ENCODE measurements at regions not wholly inside any gene's neighbourhood (a gene's known extent, or its start where the extent isn't known, plus 50 kb on each side); places are given as distances from the start of the nearest gene placed in this dataset.

DNA sequence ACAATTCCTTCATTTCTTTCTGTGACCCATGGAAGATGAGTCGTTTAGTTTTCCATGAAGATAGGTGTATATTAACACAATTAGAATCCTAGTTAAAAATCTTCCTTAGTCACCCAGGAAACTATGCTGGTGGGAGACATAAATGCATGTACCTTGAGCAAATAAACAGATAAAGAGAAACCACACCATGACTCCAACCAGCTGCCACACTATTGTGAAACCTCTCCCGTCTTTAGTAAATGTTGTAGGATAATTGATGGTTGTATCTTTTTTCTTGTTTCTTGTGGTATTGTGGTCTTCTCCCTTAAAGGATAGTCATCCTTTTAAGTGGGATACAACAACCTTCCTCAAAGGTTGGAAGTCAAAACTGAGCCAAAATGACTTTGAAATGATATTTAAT, 103.8 kb upstream of the LEF1 start:
- no peak for DNase-seq (ENCODE audit: low spot score)

GRCh38 chr4:108272046-108272445, 103.3 kb upstream of the LEF1 start:
- DNase-seq (ENCODE audit: low spot score), result no peak

DNA sequence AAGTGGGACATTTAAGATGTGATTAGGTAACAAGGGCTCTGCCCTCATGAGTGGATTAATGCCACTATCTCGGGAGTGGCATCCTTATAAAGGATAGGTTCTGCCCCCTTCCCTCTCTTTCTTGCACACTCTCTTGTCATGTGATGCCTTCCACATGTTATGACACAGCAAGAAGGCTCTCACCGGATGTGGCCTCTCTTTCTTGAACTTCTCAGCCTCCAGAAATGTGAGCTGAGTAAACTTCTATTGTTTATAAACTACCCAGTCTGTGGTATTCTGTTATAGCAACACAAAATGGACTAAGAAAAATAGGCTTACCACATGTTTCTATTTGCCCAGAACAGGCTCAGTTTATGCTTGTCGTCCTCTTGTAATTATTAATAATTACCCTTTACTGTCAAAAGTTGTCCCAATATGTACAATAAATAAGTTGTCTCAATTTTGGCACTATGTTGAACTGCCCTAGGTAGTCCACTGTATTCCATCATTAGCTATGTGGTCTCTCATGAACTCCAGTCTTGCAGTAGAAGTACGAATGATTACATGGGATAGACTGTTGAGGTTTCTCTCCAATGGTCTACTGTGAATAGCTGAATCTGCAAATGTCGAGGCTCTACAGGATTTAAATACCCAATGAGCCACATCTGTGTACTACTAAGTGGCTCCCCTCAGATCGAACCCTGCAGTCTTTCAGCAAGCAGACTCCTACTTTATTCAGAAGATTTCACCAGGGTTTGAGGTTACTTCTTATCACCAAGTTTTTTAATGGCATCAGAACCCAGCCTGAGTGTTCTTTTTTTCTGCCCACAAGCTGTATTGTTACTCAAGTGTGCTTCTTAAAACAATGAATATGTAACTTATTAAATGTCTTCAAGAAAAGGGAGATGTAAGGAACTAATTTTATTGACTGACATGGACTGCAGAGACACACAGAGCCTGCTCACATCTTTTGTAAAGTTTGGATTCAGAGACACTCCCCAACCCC, 102.0 kb upstream of the LEF1 start:
- DNase-seq (ENCODE audit: low spot score), result no peak

- no peak for DNase-seq (ENCODE audit: low spot score)
Observed at GRCh38 chr4:108264693-108265092, 96.0 kb upstream of the LEF1 start.

GRCh38 chr4:108263057-108263456, 94.3 kb upstream of the LEF1 start:
- no peak for DNase-seq (ENCODE audit: low spot score)

- DNase-seq (ENCODE audit: low spot score), result no peak
Observed at GRCh38 chr4:108261026-108261425, 92.3 kb upstream of the LEF1 start.

GRCh38 chr4:108256538-108256937, 87.8 kb upstream of the LEF1 start:
- DNase-seq (ENCODE audit: low spot score), result no peak

DNA sequence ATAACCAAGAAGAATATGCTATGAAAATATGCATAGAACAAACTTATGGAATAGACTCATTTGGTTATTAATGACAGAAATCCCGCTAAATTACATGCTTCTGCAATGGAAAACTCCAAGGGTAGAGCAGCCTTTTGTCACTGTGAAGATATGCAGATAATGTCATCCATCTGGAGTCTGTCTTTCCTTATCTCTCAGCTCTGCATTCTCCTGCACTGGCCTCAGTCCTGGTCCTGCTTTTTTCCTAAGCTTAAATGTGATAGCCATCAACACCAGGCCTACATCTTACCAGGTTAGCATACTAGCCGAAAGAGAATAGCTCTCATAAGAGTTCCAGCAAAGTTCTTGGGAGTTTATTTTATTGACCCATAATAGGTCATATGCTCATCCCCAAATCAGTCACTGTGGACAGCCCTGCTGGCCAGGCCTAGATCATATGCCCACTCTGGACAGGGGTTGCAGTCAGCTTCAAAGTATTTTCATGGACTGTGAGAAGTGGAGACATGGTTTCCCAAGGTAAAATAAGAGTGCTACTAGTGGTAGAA, 86.5 kb upstream of the LEF1 start:
- DNase-seq (ENCODE audit: low spot score), result no peak

- DNase-seq (ENCODE audit: low spot score), result no peak
Observed at GRCh38 chr4:108249397-108249796, 80.7 kb upstream of the LEF1 start.

GRCh38 chr4:108247387-108248049, 78.8 kb upstream of the LEF1 start:
- DNase-seq (ENCODE audit: low spot score), result peak; percentile 69

GRCh38 chr4:108244606-108245005, 75.9 kb upstream of the LEF1 start:
- DNase-seq (ENCODE audit: low spot score), result no peak

DNA sequence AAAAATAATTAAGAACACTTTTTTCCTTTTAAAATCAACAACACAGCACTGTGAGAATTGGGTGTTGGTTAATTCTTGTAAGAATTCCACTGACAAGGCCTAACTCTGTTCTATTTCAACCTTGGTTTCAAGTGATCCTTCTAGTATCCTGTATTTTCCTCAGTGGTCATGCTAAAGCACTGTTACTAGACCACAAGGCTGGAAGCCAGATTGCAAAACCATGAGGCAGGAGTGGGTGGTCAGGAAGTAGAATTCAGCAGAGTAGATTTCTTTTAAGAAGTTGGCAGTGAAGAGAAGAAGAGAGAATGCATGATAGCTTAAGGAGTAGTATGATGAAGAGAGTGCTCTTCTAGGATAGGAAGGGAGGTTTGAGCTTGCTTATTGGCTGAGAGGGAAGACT, 71.6 kb upstream of the LEF1 start:
- DNase-seq (ENCODE audit: low spot score), result no peak

GRCh38 chr4:108237693-108238092, 69.0 kb upstream of the LEF1 start:
- no peak for DNase-seq (ENCODE audit: low spot score)

GRCh38 chr4:108236264-108236663, 67.5 kb upstream of the LEF1 start:
- DNase-seq (ENCODE audit: low spot score), result no peak

GRCh38 chr4:108227923-108228322, 59.2 kb upstream of the LEF1 start:
- no peak for DNase-seq (ENCODE audit: low spot score)

- no peak for DNase-seq (ENCODE audit: low spot score)
Observed at GRCh38 chr4:108224611-108225053, 55.9 kb upstream of the LEF1 start.

- no peak for DNase-seq (ENCODE audit: low spot score)
Observed at GRCh38 chr4:108223313-108223712, 54.6 kb upstream of the LEF1 start.

GRCh38 chr4:108219998-108220397, 51.3 kb upstream of the LEF1 start:
- no peak for DNase-seq (ENCODE audit: low spot score)
